Epithelial cell of esophagus (primary cell): ENCODE measurements at regions not wholly inside any gene's neighbourhood (a gene's known extent, or its start where the extent isn't known, plus 50 kb on each side); places are given as distances from the start of the nearest gene placed in this dataset.

Source experiments
- DNase-seq: peaks from one replicate; pipeline ENCODE4 v3.0.0; 2010; ENCODE audit warnings: low read depth
- H3K4me3 ChIP-seq: 2 replicates; pipeline ENCODE4 v1.5.1; 2011; ENCODE audit warnings: mild to moderate bottlenecking, low read length, control low read depth
- TF ChIP-seq, protein P1 (sequence below): IDR thresholded peaks from 2 replicates; pipeline ENCODE4 v1.5.1; 2011; ENCODE audit warnings: low read depth, mild to moderate bottlenecking, low read length, control low read depth, inconsistent platforms; ENCODE audit not compliant: insufficient read depth; ENCODE audit errors: missing control alignments

DNA sequence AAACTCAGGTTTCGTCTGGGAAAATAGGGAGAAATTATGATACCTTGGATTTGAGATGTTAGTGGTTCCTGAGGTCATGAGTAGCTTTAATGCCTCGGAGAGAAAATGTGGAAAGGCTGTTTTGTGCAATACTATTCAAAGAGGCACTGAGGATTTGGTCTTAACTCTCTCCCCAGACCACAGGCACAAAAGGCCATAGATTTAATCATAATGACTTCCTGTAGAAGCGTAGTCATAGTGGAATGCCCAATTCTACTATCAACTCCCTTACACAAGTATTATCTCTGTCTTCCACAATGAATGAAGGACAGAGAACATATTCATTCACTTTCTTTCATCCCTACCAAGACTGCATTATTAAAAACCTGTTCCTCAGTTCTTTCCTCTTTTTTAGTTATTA is 153.0 kb upstream of the FTMT start:
- TF ChIP-seq, protein P1, sequence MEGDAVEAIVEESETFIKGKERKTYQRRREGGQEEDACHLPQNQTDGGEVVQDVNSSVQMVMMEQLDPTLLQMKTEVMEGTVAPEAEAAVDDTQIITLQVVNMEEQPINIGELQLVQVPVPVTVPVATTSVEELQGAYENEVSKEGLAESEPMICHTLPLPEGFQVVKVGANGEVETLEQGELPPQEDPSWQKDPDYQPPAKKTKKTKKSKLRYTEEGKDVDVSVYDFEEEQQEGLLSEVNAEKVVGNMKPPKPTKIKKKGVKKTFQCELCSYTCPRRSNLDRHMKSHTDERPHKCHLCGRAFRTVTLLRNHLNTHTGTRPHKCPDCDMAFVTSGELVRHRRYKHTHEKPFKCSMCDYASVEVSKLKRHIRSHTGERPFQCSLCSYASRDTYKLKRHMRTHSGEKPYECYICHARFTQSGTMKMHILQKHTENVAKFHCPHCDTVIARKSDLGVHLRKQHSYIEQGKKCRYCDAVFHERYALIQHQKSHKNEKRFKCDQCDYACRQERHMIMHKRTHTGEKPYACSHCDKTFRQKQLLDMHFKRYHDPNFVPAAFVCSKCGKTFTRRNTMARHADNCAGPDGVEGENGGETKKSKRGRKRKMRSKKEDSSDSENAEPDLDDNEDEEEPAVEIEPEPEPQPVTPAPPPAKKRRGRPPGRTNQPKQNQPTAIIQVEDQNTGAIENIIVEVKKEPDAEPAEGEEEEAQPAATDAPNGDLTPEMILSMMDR, result no peak

DNA sequence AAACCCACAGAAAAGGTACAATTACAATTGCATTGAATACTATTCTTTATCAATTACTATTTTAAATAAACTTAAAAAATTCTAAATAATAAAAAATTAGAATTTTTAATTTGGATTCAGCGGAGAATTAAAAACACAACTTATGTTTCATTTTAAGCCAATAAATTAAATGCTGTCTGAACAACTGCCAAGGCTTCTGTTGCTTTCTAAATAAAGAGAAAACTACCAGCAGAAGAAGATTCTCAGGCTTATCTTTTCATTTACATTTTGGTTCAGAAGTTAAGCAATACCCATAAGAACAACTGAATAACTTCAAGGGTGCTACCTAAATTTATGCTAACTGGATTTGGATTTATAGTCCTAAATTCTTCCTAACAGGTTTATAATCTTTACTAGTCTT is 150.0 kb upstream of the FTMT start:
- TF ChIP-seq, protein P1, result no peak

More for the DNA sequence above, 153.0 kb upstream of the FTMT start:
- H3K4me3 ChIP-seq, result no peak overlapping the region
- no peak for DNase-seq

DNA sequence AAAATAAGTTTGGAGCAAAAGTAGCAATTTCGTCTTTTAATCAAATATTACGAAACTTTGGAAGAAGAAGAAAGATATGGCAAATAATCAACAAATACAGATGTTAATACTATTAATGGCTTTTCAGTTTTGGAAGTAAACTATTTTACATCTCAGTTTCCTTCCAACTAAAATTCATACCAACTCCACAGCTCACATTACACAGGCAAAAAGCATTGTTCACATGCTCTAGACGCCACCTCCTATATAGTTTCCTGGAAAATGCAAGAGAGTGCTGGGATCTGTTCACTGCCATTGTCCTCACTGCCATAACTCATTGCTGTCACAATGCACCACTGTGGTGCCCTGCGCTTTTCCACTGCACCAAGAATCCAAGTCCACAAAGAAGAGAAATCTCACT is 149.0 kb upstream of the FTMT start:
- TF ChIP-seq, protein P1, result no peak
- no peak overlapping the region for H3K4me3 ChIP-seq
- no peak for DNase-seq

More for the DNA sequence above, 150.0 kb upstream of the FTMT start:
- DNase-seq, result no peak
- H3K4me3 ChIP-seq, result no peak overlapping the region

DNA sequence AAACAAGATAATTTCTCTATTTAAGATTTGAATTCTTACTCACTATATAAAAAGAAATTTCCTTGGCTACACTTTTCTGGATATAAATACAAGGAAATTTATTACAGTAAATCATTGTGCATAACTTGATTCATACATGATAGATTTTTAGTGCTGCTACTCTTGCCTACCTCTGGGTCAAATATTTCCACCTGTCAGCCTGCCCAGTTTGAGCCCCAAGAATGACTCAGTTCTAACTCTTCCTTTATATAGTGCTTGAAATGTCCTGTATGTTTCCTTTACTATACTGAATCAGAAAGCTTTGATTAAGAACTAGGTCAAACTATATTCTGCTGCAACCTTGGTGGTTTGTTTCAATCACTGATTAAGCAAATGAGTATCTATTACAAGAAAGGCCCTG is 147.4 kb upstream of the FTMT start:
- DNase-seq, result no peak
- TF ChIP-seq, protein P1, result no peak
- H3K4me3 ChIP-seq, result no peak overlapping the region

DNA sequence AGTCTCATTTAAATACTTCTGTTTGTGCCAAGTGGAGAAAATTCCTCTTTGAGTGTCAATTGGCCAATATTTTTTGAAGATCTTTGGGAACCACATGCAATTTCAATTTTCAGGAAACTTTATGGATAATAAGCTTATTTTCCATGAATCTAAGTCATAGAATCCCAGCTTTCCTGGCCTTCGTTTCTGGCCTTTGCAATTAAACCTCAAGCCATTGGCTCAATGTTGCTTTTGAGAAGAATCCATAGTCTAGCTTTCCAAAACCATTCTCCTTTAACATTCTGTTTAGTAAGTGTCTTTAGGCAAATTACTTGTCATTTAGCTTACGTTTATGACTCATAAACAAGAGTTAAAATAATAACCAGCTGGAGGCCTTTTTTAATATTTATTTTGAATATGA is 145.0 kb upstream of the FTMT start:
- DNase-seq, result no peak

DNA sequence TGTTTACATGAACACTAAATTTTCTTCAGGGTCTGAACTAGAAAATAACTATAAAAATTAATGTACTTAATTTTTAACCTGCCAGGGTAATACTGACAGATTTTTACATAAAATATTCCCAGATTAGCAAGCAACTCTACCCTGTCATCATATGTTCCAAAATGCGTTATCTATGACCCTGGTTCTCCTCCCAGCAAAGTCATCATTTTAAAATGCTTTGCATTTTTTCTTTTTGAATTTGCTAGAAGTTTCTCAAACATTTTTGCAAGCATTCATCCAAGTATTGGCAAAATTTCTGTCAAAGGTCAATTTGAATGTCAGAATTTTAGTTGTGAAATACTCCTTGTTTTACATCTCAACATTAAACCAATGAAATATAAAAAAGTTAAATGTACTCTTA is 144.5 kb upstream of the FTMT start:
- H3K4me3 ChIP-seq, result no peak overlapping the region
- TF ChIP-seq, protein P1, result no peak
- no peak for DNase-seq

More for the DNA sequence above, 145.0 kb upstream of the FTMT start:
- H3K4me3 ChIP-seq, result no peak overlapping the region
- TF ChIP-seq, protein P1, result no peak

DNA sequence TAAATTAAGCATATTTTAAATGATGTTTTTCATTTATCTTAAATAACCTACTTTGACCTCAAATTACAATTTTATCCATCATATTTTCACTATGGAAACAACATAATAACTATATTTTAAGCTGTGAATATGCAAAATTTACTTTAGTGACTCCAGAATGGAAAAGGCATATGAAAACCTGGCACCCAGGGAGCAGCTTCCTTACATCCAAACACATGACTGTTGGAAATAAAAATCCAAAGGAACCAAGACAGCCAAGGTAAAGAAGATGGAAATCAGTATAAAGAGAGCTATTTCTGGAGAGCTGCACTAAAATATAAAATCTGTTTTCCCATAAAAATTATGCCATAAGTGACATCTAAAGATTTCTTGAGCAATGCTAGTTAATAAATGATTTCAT is 140.3 kb upstream of the FTMT start:
- no peak overlapping the region for H3K4me3 ChIP-seq
- TF ChIP-seq, protein P1, result no peak
- DNase-seq, result no peak
